Endothelial cell of umbilical vein (primary cell): ENCODE measurements at regions not wholly inside any gene's neighbourhood (a gene's known extent, or its start where the extent isn't known, plus 50 kb on each side); places are given as distances from the start of the nearest gene placed in this dataset.

Experiments used
- BruUV-seq: library from RNA; stranded (reverse); fragments of 400-500 nt; replicated peaks from 2 replicates; lab custom pipeline; 2021; lab: Mats Ljungman, UMichigan
- CTCF ChIA-PET: fragments of 300-600, 350-600 bp; sonication (Branson Sonifier 250); formaldehyde crosslinking; loops from one replicate; lab custom pipeline; 2021; ENCODE audit warnings: antibody characterized with exemption, inconsistent platforms; lab: Charles Lee
- POLR2A ChIA-PET: fragments of 300-600, 350-600 bp; sonication (Branson Sonifier 250); formaldehyde crosslinking; loops from one replicate; lab custom pipeline; 2021; ENCODE audit warnings: antibody characterized with exemption, inconsistent platforms; lab: Charles Lee
- DNase-seq: peaks from one replicate; pipeline ENCODE4 v3.0.0-alpha.2; 2011; ENCODE audit warnings: low read depth, low spot score
- FAIRE-seq: peaks from 2 replicates; lab custom pipeline; 2011; peaks lifted over from hg19 to GRCh38; lab: Jason Lieb, UNC
- H2AFZ ChIP-seq: 2 replicates; pipeline ENCODE4 v1.6.0; 2012; ENCODE audit warnings: low read depth, low read length, control low read depth, inconsistent platforms
- H3K27ac ChIP-seq: 2 replicates; pipeline ENCODE4 v1.5.1; 2011; ENCODE audit warnings: low read depth, mild to moderate bottlenecking, control low read depth, low read length, moderate library complexity; ENCODE audit not compliant: insufficient read depth
- H3K27me3 ChIP-seq, 2 experiments: 2 replicates each; pipeline versions ENCODE4 v1.6.0 to v1.6.1; 2011; ENCODE audit warnings: low read length in 2 of 2, mixed read lengths in 1 of 2; ENCODE audit not compliant: control insufficient read depth in 2 of 2, insufficient read depth in 2 of 2
- H3K36me3 ChIP-seq, 2 experiments: 2 replicates in 1 of 2; 3 replicates in 1 of 2; pipeline ENCODE4 v1.5.1; 2011; ENCODE audit warnings: low read length in 2 of 2, mild to moderate bottlenecking in 1 of 2, moderate library complexity in 1 of 2; ENCODE audit not compliant: control insufficient read depth in 2 of 2, insufficient read depth in 2 of 2; ENCODE audit errors: extremely low read depth in 1 of 2
- H3K4me1 ChIP-seq: 3 replicates; pipeline ENCODE4 v1.5.1; 2011; ENCODE audit warnings: mild to moderate bottlenecking, low read length; ENCODE audit not compliant: control insufficient read depth, insufficient read depth; ENCODE audit errors: extremely low read depth
- H3K4me2 ChIP-seq: 2 replicates; pipeline ENCODE4 v1.6.1; 2011; ENCODE audit warnings: low read length, control low read depth, mixed read lengths; ENCODE audit not compliant: insufficient read depth
- H3K4me3 ChIP-seq, 3 experiments: fragments of 200-600 bp in 1 of 3; sonication (generic), shearing (Covaris generic) in 1 of 3; replicated peaks in 1 of 3; 2 replicates each; pipeline ENCODE4 v1.5.1; 2011 to 2016; ENCODE audit warnings: control low read depth in 3 of 3, low read length in 3 of 3, mild to moderate bottlenecking in 2 of 3, inconsistent platforms in 1 of 3, low read depth in 1 of 3, moderate library complexity in 1 of 3; ENCODE audit not compliant: insufficient read depth in 1 of 3
- H3K79me2 ChIP-seq: 2 replicates; pipeline ENCODE4 v1.6.0; 2012; ENCODE audit warnings: low read length, inconsistent platforms; ENCODE audit not compliant: control insufficient read depth, insufficient read depth
- H3K9ac ChIP-seq: replicated peaks from 2 replicates; pipeline ENCODE3; 2011; ENCODE audit warnings: low read length, control low read depth; ENCODE audit not compliant: insufficient read depth; ENCODE audit errors: extremely low read depth
- H3K9me1 ChIP-seq: replicated peaks from 3 replicates; pipeline ENCODE4 v1.6.0; 2011; ENCODE audit warnings: mild to moderate bottlenecking, low read length; ENCODE audit not compliant: control insufficient read depth, insufficient read depth; ENCODE audit errors: extremely low read depth
- H3K9me3 ChIP-seq: replicated peaks from 2 replicates; pipeline ENCODE4 v1.5.1; 2012; ENCODE audit warnings: low read length, inconsistent platforms; ENCODE audit not compliant: control insufficient read depth, insufficient read depth
- H4K20me1 ChIP-seq: replicated peaks from 2 replicates; pipeline ENCODE3; 2011; ENCODE audit warnings: mild to moderate bottlenecking, low read length; ENCODE audit not compliant: control insufficient read depth, insufficient read depth; ENCODE audit errors: extremely low read depth
- GATA2 ChIP-seq: IDR thresholded peaks from 2 replicates; pipeline ENCODE4 v1.7.0; 2011; ENCODE audit warnings: low read depth, mild to moderate bottlenecking, moderate library complexity, mixed read lengths, low read length; ENCODE audit not compliant: insufficient read length, insufficient read depth
- JUN ChIP-seq: IDR thresholded peaks from 2 replicates; pipeline ENCODE4 v1.6.1; 2011; ENCODE audit warnings: borderline replicate concordance, low read depth; ENCODE audit not compliant: insufficient read length, insufficient read depth
- MYC ChIP-seq: IDR thresholded peaks from one replicate; pipeline ENCODE4 v1.6.1; 2011; ENCODE audit warnings: mild to moderate bottlenecking, low read depth, low read length
- POLR2A ChIP-seq: IDR thresholded peaks from 2 replicates; pipeline ENCODE4 v1.6.1; 2012; ENCODE audit warnings: low read depth, mild to moderate bottlenecking, control low read depth, low read length
- dilution Hi-C: fragments of 300-500 bp; cut with MboI; formaldehyde crosslinking; loops from one replicate; pipeline ENCODE4 v1.15.0; 2019; ENCODE audit warnings: low sequenced_read_pairs; ENCODE audit not compliant: extremely low pct_ligation_motif_present
- intact Hi-C: fragments of 100-400 bp; cut with micrococcal nuclease; formaldehyde crosslinking; loops from one replicate; pipeline ENCODE4 v1.10.0; 2022
- TF ChIP-seq, protein P1 (sequence below): IDR thresholded peaks from 2 replicates; pipeline ENCODE4 v1.6.1; 2011; ENCODE audit not compliant: insufficient read depth, insufficient read length
- TF ChIP-seq, protein P2 (sequence below), 2 donors: IDR thresholded peaks; 1 replicate in 1 of 2; 2 replicates in 1 of 2; pipeline ENCODE4 v1.5.1; 2011; ENCODE audit warnings: low read length in 2 of 2, mild to moderate bottlenecking in 2 of 2, moderate library complexity in 2 of 2, control low read depth in 1 of 2, inconsistent platforms in 1 of 2, low read depth in 1 of 2; ENCODE audit not compliant: insufficient read depth in 1 of 2; ENCODE audit errors: extremely low read depth in 1 of 2

DNA sequence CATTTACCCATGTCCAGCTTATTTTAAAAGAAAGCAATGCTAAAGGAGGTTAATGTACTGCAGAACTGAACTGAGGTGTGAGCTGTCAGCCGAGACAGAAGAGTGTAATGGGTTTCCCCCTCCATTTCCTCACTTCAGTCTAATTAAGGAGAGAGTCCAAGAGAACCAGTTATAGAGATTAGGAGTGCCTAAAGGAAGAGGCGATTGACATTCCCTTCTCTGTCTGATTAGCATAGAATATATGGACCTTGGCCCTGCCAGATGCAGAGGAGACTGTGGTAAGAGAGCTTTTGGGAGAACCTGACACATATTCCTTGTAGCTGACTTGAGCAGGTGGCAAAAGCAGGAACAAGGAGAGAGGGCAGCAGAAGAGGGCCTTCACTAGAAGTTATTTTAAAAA lies 137.5 kb upstream of the INPP4B start:
- Histone ChIP-seq H3K27me3 (peaks cover 0 to 5% of the 10 kb centered on the region in 2 experiments), H3K9me1 (no peaks in the 10 kb centered on the region), H4K20me1 (no peaks in the 10 kb centered on the region), H2AFZ (no peak overlapping the region), H3K4me2 (no peak overlapping the region), H3K9me3 (no peaks in the 10 kb centered on the region), H3K36me3 (no peaks in the 10 kb centered on the region), H3K27ac (no peak overlapping the region), H3K4me3 (no peak overlapping the region), H3K79me2 (no peaks in the 10 kb centered on the region), H3K9ac (no peak overlapping the region), H3K4me1 (no peaks in the 10 kb centered on the region)
- FAIRE-seq (no peak), DNase-seq (no peak)
- dilution Hi-C loops (no loop called here), intact Hi-C loops (no loop called here)
- ChIA-PET POLR2A (no interaction called here), CTCF (no interaction called here)
- BruUV-seq = no TSS peak
- TF ChIP-seq MYC (no peak), GATA2 (no peak), JUN (no peak), POLR2A (no peak)

DNA sequence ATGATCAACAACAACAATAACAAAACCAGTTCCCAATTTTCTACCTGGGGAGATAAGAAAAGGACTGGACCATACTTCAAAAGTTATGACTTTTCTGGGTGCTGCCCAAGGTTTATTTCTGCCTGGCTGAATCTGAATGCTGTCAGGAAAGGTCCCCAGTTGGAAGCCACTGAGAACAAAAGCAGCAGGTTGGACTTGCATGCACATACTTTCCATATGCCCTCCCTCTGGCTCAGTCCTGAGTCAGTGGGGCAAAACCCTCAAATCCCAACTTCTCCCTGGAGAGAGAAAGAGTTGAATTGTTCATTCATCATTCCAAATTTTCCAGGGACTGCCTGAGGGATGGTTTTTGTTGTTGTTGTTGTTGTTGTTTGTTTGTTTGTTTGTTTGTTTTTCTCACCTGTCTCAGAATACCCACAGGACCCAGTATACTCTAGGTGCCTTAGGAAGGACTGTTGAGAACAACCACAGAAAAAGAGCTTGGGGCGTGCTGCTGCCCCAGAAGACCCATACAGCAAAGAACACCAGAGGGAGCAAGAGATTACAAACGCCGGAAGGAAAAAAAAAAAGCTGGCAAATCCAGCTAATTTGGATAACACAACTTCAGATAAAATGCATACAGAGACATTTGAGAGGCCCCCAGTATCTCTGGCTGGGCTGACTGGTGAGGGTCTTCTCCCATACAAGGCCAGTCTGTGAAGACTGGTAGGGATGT lies 138.9 kb upstream of the INPP4B start:
- no peak for FAIRE-seq
- no peak overlapping the region for H3K4me2 ChIP-seq
- no peaks in the 10 kb centered on the region for H3K79me2 ChIP-seq
- no peak overlapping the region for H2AFZ ChIP-seq
- no peak overlapping the region for H3K27ac ChIP-seq
- no peaks in the 10 kb centered on the region for H3K4me1 ChIP-seq
- dilution Hi-C loops (no loop called here), intact Hi-C loops (loop anchor here (1.0 kb wide), 1 partner anchor 497 kb away; no protein-coding TSS in a partner anchor)
- H3K9me1 ChIP-seq = no peaks in the 10 kb centered on the region
- H3K4me3 ChIP-seq = no peak overlapping the region
- no peak overlapping the region for H3K9ac ChIP-seq
- H4K20me1 ChIP-seq = no peaks in the 10 kb centered on the region
- no peaks in the 10 kb centered on the region for H3K36me3 ChIP-seq
- BruUV-seq = no TSS peak
- TF ChIP-seq, protein P1, sequence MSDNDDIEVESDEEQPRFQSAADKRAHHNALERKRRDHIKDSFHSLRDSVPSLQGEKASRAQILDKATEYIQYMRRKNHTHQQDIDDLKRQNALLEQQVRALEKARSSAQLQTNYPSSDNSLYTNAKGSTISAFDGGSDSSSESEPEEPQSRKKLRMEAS = no peak
- TF ChIP-seq, protein P2, sequence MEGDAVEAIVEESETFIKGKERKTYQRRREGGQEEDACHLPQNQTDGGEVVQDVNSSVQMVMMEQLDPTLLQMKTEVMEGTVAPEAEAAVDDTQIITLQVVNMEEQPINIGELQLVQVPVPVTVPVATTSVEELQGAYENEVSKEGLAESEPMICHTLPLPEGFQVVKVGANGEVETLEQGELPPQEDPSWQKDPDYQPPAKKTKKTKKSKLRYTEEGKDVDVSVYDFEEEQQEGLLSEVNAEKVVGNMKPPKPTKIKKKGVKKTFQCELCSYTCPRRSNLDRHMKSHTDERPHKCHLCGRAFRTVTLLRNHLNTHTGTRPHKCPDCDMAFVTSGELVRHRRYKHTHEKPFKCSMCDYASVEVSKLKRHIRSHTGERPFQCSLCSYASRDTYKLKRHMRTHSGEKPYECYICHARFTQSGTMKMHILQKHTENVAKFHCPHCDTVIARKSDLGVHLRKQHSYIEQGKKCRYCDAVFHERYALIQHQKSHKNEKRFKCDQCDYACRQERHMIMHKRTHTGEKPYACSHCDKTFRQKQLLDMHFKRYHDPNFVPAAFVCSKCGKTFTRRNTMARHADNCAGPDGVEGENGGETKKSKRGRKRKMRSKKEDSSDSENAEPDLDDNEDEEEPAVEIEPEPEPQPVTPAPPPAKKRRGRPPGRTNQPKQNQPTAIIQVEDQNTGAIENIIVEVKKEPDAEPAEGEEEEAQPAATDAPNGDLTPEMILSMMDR (IDR thresholded peaks at IDR 0.05; ENCODE audit: extremely low read depth in 1 of 2, insufficient read depth in 1 of 2, low read depth in 1 of 2, low read length in 2 of 2) = peak; percentile 11 to 24
- peak; percentile 13 for DNase-seq
- no peaks in the 10 kb centered on the region for H3K9me3 ChIP-seq
- H3K27me3 ChIP-seq = peaks cover 0 to 5% of the 10 kb centered on the region in 2 experiments
- ChIA-PET CTCF (interaction anchor here (0.7 to 2.1 kb wide), 10 partner anchors 9 to 529 kb away, joined by 3 to 13 read pairs (median 4); partner anchors contain the start of gene SMARCA5), POLR2A (no interaction called here)
